Keratinocyte (primary cell): ENCODE measurements at regions not wholly inside any gene's neighbourhood (a gene's known extent, or its start where the extent isn't known, plus 50 kb on each side); places are given as distances from the start of the nearest gene placed in this dataset.

Experiments used
- DNase-seq: peaks from one replicate; pipeline ENCODE4 v3.0.0-alpha.2; 2011; ENCODE audit warnings: low read depth, missing footprints, low spot score
- FAIRE-seq: peaks from 2 replicates; lab custom pipeline; 2011; peaks lifted over from hg19 to GRCh38; lab: Jason Lieb, UNC
- H2AFZ ChIP-seq: 2 replicates; pipeline ENCODE4 v1.6.0; 2012; ENCODE audit warnings: low read length, control low read depth, inconsistent platforms; ENCODE audit not compliant: control insufficient read depth
- H3K27ac ChIP-seq: 2 replicates; pipeline ENCODE4 v1.5.1; 2011; ENCODE audit warnings: low read length; ENCODE audit not compliant: control insufficient read depth, insufficient read depth
- H3K27me3 ChIP-seq: 3 replicates; pipeline ENCODE4 v1.6.0; 2011; ENCODE audit warnings: low read length; ENCODE audit not compliant: control insufficient read depth, insufficient read depth; ENCODE audit errors: extremely low read depth
- H3K36me3 ChIP-seq, 2 experiments: 2 replicates in 1 of 2; 3 replicates in 1 of 2; pipeline ENCODE4 v1.5.1; 2011; ENCODE audit warnings: low read length in 2 of 2, mild to moderate bottlenecking in 1 of 2; ENCODE audit not compliant: control insufficient read depth in 2 of 2, insufficient read depth in 2 of 2; ENCODE audit errors: extremely low read depth in 1 of 2
- H3K4me1 ChIP-seq: 3 replicates; pipeline ENCODE4 v1.5.1; 2011; ENCODE audit warnings: low read length; ENCODE audit not compliant: control insufficient read depth, insufficient read depth; ENCODE audit errors: extremely low read depth
- H3K4me2 ChIP-seq: 3 replicates; pipeline ENCODE4 v1.6.0; 2011; ENCODE audit warnings: low read depth, low read length; ENCODE audit not compliant: control insufficient read depth, insufficient read depth; ENCODE audit errors: extremely low read depth
- H3K4me3 ChIP-seq, 3 experiments: fragments of 200-600 bp in 1 of 3; sonication (generic) in 1 of 3; 2 replicates in 2 of 3; 3 replicates in 1 of 3; pipeline ENCODE4 v1.5.1; 2011 to 2016; ENCODE audit warnings: low read length in 3 of 3, mild to moderate bottlenecking in 3 of 3, control low read depth in 2 of 3, inconsistent platforms in 1 of 3, low read depth in 1 of 3, mixed read lengths in 1 of 3, mixed run types in 1 of 3, moderate library complexity in 1 of 3; ENCODE audit not compliant: control insufficient read depth in 2 of 3, insufficient read depth in 2 of 3; ENCODE audit errors: extremely low read depth in 1 of 3
- H3K79me2 ChIP-seq: 2 replicates; pipeline ENCODE4 v1.6.0; 2012; ENCODE audit warnings: low read length; ENCODE audit not compliant: control insufficient read depth, insufficient read depth
- H3K9ac ChIP-seq: 3 replicates; pipeline ENCODE4 v1.6.0; 2011; ENCODE audit warnings: low read length; ENCODE audit not compliant: control insufficient read depth, insufficient read depth; ENCODE audit errors: extremely low read depth
- H3K9me1 ChIP-seq: 3 replicates; pipeline ENCODE4 v1.6.0; 2011; ENCODE audit warnings: low read length; ENCODE audit not compliant: control insufficient read depth, insufficient read depth; ENCODE audit errors: extremely low read depth
- H3K9me3 ChIP-seq: 2 replicates; pipeline ENCODE4 v1.5.1; 2012; ENCODE audit warnings: low read depth, low read length; ENCODE audit not compliant: control insufficient read depth
- H4K20me1 ChIP-seq: 3 replicates; pipeline ENCODE4 v1.6.0; 2011; ENCODE audit warnings: low read length; ENCODE audit not compliant: control insufficient read depth, insufficient read depth; ENCODE audit errors: extremely low read depth
- EZH2 ChIP-seq: IDR thresholded peaks from one replicate; pipeline ENCODE4 v1.6.1; 2012; ENCODE audit warnings: inconsistent platforms, mild to moderate bottlenecking, low read length, moderate library complexity
- dilution Hi-C: fragments of 300-500 bp; cut with MboI; formaldehyde crosslinking; loops from one replicate; pipeline ENCODE4 v1.7.0; 2020; ENCODE audit warnings: low sequenced_read_pairs; ENCODE audit not compliant: extremely low pct_ligation_motif_present
- TF ChIP-seq, protein P1 (sequence below), 3 experiments: IDR thresholded peaks in 1 of 3; conservative IDR thresholded peaks in 1 of 3; optimal IDR thresholded peaks in 1 of 3; 2 replicates in 2 of 3; 3 replicates in 1 of 3; pipeline versions ENCODE3 to v1.5.1; 2011; ENCODE audit warnings: low read length in 3 of 3, mild to moderate bottlenecking in 3 of 3, moderate library complexity in 2 of 3, control low read depth in 1 of 3, inconsistent platforms in 1 of 3; ENCODE audit not compliant: insufficient read depth in 2 of 3; ENCODE audit errors: extremely low read depth in 1 of 3

- Histone ChIP-seq H3K9me3 (no peaks in the 10 kb centered on the region), H3K4me2 (no peak overlapping the region), H2AFZ (no peak overlapping the region), H3K9ac (no peak overlapping the region), H3K36me3 (no peaks in the 10 kb centered on the region), H3K79me2 (no peaks in the 10 kb centered on the region), H3K27me3 (peaks cover 51% of the 10 kb centered on the region), H4K20me1 (no peaks in the 10 kb centered on the region), H3K9me1 (no peaks in the 10 kb centered on the region), H3K4me3 (no peak overlapping the region), H3K27ac (no peak overlapping the region), H3K4me1 (peaks cover 2% of the 10 kb centered on the region)
- FAIRE-seq (no peak), DNase-seq (no peak)
- TF ChIP-seq EZH2: no peak
- TF ChIP-seq, protein P1, sequence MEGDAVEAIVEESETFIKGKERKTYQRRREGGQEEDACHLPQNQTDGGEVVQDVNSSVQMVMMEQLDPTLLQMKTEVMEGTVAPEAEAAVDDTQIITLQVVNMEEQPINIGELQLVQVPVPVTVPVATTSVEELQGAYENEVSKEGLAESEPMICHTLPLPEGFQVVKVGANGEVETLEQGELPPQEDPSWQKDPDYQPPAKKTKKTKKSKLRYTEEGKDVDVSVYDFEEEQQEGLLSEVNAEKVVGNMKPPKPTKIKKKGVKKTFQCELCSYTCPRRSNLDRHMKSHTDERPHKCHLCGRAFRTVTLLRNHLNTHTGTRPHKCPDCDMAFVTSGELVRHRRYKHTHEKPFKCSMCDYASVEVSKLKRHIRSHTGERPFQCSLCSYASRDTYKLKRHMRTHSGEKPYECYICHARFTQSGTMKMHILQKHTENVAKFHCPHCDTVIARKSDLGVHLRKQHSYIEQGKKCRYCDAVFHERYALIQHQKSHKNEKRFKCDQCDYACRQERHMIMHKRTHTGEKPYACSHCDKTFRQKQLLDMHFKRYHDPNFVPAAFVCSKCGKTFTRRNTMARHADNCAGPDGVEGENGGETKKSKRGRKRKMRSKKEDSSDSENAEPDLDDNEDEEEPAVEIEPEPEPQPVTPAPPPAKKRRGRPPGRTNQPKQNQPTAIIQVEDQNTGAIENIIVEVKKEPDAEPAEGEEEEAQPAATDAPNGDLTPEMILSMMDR (optimal IDR thresholded peaks at IDR 0.05 in 1 of 3, IDR thresholded peaks at IDR 0.05 in 1 of 3, conservative IDR thresholded peaks at IDR 0.05 in 1 of 3; ENCODE audit: extremely low read depth in 1 of 3, insufficient read depth in 2 of 3, low read length in 3 of 3): no peak
- dilution Hi-C loops: no loop called here
Measured at GRCh38 chr20:62584671-62585460, 57.4 kb upstream of the SLCO4A1 start.

DNA sequence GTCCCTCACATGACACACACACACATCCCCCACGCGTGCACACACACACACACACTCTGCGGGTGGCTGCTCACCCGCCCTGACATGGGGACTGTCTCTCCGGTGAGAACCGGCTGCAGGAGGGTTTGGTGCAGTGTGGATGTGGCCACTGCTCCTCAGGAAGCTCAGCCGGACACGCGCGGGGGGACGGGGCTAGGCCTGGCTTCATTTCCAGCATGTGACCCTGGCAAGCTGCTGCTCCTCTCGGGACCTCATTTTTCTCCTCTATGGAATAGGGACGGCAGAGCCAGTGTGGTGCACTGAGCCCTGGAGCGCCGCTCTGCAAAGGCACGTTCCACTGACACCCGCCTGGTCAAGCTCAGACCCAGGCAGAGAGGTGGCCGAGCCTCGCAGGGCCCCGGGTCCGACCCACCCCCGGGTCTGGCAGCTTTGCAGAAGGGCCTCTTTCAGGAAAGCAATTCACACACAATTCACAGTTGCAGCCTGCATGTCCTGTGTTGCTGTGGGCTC is 56.8 kb upstream of the SLCO4A1 start:
- Histone ChIP-seq H4K20me1 (no peaks in the 10 kb centered on the region), H3K9me3 (no peaks in the 10 kb centered on the region), H3K4me1 (peaks cover 8% of the 10 kb centered on the region), H3K79me2 (no peaks in the 10 kb centered on the region), H3K4me2 (no peak overlapping the region), H3K27me3 (peaks cover 45% of the 10 kb centered on the region), H3K9me1 (no peaks in the 10 kb centered on the region), H3K9ac (no peak overlapping the region), H3K4me3 (no peak overlapping the region), H3K36me3 (no peaks in the 10 kb centered on the region), H2AFZ (no peak overlapping the region), H3K27ac (no peak overlapping the region)
- TF ChIP-seq, protein P1 (optimal IDR thresholded peaks at IDR 0.05 in 1 of 3, IDR thresholded peaks at IDR 0.05 in 1 of 3, conservative IDR thresholded peaks at IDR 0.05 in 1 of 3; ENCODE audit: extremely low read depth in 1 of 3, insufficient read depth in 2 of 3, low read length in 3 of 3): no peak
- no peak for TF ChIP-seq EZH2
- DNase-seq (no peak), FAIRE-seq (no peak)
- dilution Hi-C loops: no loop called here
